NCI-H2081 (cell line): ENCODE measurements at regions not wholly inside any gene's neighbourhood (a gene's known extent, or its start where the extent isn't known, plus 50 kb on each side); places are given as distances from the start of the nearest gene placed in this dataset.

Source experiments
- DNase-seq, 2 experiments: peaks; one replicate each; lab custom pipeline; 2025; lab: John Stamatoyannopoulos, UW

- DNase-seq = no peak
Observed at GRCh38 chr7:17689361-17689902, 250.9 kb downstream of the SNX13 start.

DNA sequence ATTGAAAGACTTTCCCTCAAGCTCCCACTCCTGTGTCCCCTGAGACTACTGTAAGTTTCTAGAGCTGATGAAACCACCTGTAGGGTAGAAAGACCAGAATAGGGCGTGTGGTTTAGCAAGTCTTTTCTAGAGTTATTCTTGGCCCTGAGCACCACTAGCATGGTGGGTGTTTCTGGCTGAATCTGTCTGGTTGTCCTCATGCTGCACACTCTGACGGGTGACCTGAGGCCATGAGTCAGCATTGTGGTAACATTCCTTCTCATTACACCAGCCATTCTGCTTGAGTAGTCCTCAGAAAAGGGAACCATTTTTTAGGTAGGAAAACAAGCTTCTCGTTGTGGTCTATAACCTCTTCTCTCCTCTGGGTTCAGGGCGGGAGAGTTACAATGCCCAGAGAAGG lies 250.3 kb downstream of the SNX13 start:
- DNase-seq = no peak

- DNase-seq = no peak
Observed at GRCh38 chr7:17696422-17696821, 243.9 kb downstream of the SNX13 start.

- no peak for DNase-seq
Observed at GRCh38 chr7:17697128-17697881, 243.0 kb downstream of the SNX13 start.

- DNase-seq = no peak
Observed at GRCh38 chr7:17699696-17700095, 240.6 kb downstream of the SNX13 start.

DNA sequence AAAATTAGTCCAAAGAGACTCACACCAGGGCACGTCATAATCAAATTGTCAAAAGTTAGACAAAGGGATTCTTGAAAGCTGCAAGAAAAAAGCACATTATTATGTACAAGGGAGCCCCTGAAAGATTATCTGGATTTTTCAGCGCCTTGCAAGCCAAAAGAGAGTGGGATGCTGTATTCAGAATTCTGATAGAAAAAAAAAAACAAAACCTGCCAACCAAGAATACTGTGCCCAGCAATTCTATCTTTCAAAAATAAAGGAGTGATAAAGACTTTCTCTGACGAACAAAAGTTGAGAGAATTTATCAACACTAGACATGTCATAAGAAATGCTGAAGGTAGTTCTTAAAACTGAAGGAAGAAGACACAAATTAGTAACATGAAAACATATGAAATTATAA lies 240.2 kb downstream of the SNX13 start:
- no peak for DNase-seq

- no peak for DNase-seq
Observed at GRCh38 chr7:17706275-17706674, 234.0 kb downstream of the SNX13 start.

- DNase-seq = peak; percentile 72 to 79
Observed at GRCh38 chr7:17706734-17707133, 233.6 kb downstream of the SNX13 start.

GRCh38 chr7:17709127-17709526 lies 231.2 kb downstream of the SNX13 start:
- no peak for DNase-seq

DNA sequence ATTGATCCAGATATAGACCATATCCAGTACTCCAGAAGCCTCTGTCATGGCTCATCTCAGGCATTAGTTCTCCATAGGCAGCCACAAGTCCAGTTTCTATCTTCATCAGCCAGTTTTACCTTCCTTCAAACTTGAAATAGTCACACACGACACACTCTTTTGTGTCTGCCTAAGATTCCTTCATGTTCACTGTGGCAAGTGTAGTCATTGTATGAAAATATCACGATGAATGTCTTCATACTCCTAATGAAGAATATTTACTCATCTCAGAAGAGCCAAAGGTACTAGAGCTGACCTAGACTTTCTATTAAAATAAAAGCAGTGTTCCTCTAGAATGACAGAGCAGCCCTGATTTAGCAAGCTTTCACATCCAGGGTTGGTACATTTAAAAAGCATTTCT lies 230.7 kb downstream of the SNX13 start:
- DNase-seq = no peak

- no peak for DNase-seq
Observed at GRCh38 chr7:17710312-17710711, 230.0 kb downstream of the SNX13 start.

DNA sequence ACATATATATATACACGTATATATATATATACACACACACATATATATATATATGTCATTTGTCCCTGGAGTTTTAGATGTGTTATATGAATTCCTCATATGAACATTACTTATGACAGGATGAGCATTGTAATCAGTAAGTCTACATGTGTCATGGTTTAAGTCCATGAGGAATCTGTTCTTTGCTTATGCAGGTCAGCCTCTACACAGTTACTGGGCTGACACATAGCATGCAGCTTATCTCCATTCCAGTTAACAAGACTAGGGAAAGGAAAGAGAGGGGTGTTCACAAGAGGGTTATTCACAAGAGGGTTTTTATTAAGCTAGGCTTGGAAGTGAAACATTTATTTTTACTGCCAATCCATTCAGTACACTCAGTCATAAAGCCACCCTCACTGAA lies 226.7 kb downstream of the SNX13 start:
- DNase-seq = no peak

DNA sequence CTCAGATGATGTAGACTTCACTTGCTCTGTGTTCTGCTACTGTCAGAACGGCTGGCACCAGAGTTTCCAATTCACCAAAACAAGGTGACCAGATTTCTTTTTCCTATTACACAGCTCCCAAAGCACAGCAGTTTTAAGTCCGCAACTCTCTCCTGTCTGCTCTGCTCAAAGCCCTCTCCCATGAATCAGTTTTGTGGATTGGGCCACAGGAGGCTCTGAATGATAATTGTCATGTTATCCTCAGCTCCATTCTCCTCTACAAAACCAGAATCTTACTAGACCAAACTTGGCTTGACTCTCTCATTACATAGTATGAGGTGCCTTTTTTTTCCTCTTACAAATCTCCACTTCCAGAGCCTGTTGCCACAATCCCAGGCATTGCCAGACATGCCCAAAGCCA lies 223.5 kb downstream of the SNX13 start:
- no peak for DNase-seq

- DNase-seq = no peak
Observed at GRCh38 chr7:17719998-17720397, 220.3 kb downstream of the SNX13 start.

DNA sequence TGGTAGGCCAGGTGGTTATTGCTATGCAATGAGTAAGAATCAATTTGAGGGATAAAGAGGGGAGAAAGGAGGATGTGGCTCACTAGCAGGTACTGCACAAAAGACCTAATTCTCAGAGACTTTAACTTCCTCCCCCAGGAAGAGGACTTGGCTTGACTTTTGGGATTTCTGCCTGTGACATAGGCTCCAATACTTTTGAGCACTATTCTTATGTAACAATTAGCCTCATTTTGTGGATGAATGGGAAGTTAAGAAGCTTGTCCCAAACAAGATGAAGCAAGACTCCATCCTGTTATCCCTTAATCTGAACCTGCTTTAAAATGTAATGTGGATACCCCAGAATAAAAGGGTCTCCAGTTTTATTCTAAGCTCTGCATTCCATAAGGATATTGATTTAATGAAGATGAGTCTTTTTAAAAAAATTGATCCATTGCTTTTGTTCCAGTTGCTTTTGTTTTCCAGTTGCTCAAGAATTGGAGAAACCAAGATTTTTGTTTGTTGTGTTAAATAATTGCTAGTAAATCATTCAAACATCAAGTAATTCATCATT lies 218.5 kb downstream of the SNX13 start:
- no peak for DNase-seq

- DNase-seq = no peak
Observed at GRCh38 chr7:17722798-17723197, 217.5 kb downstream of the SNX13 start.

DNA sequence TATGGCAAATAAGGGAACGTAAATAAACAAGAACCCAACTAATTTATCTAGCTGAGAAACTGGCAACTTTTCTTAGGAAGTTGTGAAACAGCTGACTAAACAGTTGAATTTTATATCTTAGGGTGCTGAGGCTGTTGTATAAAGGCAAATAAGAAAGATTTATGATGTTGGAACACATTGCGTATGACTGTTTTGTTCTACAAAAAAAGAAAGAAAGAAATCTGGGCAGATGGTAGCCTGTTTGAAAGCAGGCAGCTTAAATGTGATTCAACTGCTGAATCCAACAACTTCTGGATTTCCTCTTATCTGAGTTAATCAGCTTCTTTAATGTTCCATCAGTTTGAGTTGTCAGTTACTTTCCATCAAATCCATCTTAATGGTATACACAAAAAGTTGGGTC lies 214.5 kb downstream of the SNX13 start:
- no peak for DNase-seq

GRCh38 chr7:17732083-17732482 lies 208.2 kb downstream of the SNX13 start:
- DNase-seq = no peak
